Nucleus accumbens (tissue), 56 donors: ENCODE measurements at regions not wholly inside any gene's neighbourhood (a gene's known extent, or its start where the extent isn't known, plus 50 kb on each side); places are given as distances from the start of the nearest gene placed in this dataset.

Experiments used
- DNase-seq, 56 donors: peaks; one replicate each; lab custom pipeline; 2025; lab: John Stamatoyannopoulos, UW

DNA sequence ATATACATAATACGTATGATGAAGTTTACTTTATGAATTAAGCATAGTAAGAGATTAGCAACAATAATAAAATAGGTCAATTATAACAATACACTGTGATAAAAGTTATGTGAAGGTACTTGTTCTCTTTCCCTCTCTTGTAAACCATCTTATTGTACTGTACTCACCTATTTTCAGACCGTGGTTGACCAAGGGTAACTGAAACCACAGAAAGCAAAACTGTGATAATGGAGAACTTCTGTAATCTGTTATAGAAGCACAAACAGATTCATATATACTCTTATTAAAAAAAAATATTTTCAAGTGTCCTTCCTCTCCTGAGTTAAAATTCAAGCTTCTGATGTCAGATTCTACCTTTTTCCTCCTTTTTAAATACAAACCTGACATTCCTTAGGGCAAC lies 1247.8 kb upstream of the SORCS1 start:
- DNase-seq, result no peak

DNA sequence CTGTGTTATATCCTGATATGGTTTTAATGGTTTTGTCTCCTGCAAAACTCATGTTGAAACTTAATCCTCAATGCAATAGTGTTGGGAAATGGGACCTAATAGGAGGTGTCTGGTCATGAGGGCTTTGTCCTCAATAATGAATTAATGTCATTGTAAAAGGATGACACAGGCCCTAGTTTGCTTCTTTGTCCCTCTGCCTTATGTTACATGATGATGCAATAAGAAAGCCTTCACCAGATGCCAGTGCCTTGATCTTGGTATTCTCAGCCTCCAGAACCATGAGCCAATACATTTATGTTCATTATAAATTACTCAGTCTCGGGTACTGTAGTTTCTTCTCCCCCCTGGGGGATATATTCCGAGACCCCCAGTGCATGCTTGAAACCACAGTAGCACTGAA lies 1247.4 kb upstream of the SORCS1 start:
- DNase-seq, result no peak

DNA sequence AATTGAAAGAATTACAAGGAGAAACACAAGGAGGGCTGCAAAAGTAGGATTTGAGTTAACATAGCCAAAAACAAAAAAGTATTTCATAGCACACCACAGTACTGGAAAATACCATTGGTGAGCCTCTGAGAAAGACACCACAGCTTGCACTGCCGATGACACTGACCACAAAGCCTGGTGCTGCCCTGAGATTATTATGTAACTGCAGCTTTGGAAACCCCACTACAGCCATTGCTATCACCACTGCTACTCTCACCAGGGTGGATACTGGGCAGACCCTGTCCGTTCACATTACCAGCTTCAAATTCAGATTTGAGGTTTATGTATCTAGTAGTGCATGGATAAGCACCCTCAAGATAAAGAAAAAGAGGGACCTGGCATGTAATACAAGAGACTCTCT lies 1246.7 kb upstream of the SORCS1 start:
- DNase-seq, result no peak

DNA sequence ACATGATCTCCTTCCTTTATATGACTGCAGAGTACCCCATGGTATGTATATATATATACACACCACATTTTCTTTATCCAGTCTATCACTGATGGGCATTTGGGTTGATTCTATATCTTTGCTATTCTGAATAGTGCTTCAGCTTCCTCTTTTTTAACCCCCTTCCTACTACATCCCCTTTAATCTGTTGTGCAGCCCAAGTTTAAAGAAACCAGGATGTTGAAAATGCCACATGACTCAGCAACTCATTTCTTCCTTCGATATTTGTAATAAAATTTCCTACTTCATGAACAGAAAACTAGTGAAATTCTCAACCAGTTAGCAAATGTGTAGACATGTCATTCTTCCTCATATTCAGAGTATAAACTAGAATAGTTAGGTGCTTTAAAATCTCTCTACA lies 1245.7 kb upstream of the SORCS1 start:
- no peak for DNase-seq

- DNase-seq, result no peak
These were observed 1244.8 kb upstream of the SORCS1 start for GRCh38 chr10:108409306-108409705.

- no peak for DNase-seq
These were observed 1239.6 kb upstream of the SORCS1 start for GRCh38 chr10:108404155-108404554.

DNA sequence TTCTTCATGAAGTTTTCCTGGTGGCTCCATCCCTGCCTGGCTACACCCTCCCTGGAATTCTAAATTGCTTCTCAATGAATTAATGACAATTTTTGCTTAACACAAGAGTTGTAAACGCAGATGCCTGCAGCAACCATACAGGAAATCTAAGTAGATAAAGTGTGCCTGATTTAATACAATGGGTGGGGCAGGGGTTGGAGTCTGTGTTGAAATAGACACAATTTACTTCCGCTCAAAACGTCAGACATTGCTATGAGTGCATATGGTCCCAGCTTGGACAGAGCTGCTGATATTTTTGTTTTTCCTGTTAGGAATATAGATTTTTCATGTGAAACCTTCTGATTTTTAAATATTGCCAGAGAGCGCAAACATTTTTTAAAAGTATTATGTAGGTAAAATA lies 1235.0 kb upstream of the SORCS1 start:
- DNase-seq, result no peak

GRCh38 chr10:108393089-108393488 lies 1228.6 kb upstream of the SORCS1 start:
- DNase-seq, result peak in 6 of 56 donors; percentile 0 to 16 (median 4)

DNA sequence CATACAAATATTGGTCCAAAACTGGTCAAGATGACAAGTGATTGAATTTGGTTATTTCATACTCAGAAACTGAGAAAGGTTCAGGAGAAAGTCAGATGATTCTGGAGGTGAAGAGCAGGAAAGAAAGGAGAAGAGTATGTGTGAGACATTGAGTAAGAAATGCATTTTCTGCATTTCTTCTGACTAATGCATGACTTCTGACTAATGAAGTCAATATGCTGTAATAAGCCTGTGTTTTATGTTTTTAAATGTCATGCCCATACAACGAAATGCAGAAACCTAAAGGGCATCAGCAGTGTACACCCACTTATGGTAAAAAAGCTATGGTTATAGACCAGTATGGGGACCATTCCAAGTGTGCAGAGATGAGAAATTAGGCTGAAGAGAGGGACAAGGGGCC lies 1227.8 kb upstream of the SORCS1 start:
- DNase-seq, result no peak

DNA sequence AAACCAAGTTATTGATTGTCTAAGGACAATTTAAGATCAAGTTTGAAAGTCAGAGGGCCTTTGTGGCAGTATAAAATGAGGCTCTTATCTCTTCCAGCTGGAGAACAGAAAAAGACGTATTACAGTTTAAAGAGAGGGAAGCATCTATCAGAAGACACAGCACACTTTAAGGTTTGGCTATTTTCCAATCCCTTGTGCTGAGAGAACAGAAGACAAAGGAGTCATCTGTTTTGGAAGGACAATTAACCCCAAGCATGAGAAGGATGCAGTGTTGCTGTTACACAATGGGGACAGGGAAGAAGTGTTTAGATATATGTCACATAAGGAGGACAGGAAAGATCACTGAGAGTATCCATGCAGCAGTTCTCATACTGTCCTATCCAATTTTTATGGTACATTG lies 1224.2 kb upstream of the SORCS1 start:
- no peak for DNase-seq

DNA sequence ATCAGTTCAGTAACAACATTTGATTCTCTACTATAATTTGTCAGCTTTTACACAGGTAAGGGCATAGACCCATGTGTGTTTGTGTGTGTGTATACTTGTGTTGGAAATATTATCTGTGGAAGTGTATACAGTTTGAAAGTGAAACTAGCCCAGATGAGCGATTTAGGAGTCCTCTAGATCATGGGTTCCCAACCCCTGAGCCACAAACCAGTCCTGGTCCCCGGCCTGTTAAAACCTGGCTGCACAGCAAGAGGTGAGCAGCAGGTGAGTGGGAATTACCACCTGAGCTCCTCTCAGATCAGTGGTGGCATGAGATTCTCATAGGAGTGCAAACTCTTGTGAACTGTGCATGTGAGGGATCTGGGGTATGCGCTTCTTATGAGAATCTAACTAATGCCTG lies 1221.5 kb upstream of the SORCS1 start:
- DNase-seq, result no peak

DNA sequence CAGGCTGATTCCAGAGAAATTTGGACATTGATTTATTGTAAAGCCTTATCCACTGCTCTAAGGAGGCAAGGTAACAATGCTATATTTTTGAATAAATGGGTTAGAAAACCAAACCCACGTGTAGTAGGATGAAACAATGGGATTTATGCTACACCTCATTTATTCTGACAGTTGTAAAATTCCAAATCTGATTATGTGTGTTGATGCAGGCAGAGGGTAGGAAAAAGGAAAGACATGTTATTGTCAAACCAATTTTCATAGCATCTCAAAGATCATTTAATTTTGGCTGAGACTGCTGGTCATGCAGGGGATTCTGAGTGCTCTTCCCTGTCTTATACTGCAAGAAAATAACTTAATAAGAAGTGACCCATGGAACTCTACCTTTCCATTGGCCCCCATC lies 1219.9 kb upstream of the SORCS1 start:
- DNase-seq, result no peak

DNA sequence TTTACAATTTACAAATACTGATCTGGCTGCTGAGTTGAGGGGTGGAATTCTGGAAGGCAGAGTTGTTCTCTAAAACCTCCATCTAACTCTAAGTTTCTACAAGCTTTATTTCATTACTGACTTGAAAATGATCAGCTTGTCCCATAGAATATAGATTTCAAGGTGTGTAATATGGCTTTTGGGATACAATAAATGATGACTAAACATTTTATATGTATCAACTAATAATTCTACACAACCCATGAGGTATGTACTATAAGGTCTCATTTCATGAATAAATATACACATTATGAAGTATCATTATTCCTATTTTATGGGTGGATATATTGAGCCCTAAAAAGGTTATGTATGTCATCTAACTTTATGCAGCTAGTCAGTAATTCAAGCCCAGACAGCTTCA lies 1214.3 kb upstream of the SORCS1 start:
- DNase-seq, result no peak

DNA sequence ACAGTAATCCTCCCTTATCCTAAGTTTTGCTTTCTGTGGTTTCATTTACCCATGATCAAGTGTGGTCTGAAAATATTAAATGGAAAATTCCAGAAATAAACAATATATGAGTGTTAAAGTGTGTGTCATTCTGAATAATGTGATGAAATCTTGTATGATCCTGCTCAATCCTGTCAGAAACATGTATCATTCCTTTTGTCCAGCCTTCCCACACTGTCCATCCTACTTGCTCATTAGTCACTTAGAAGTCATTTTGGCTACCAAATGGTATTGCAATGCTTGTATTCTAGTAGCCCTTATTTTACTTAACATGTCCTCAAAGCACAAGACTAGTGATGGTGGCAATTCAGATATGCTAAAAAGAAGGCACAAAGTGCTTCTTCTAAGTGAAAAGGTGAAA lies 1211.2 kb upstream of the SORCS1 start:
- no peak for DNase-seq

GRCh38 chr10:108374991-108375390 lies 1210.5 kb upstream of the SORCS1 start:
- no peak for DNase-seq

DNA sequence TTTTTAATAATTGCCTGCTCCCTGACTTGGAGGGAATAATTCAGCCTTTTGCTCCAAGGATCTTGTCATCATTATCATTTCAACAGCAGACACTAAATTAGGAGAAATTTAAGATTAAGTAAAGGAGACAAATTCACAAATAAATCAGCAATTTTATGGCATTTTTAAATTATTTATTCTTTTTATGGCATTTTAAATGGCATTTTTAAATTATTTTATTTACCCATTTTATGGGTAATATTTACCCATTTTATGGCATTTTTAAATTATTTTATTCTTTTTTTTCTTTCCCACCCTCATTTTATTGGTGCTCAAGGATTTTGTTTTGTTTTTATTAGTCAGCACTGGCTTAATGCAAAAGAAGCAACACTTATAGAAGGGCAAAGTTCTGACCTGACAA lies 1201.0 kb upstream of the SORCS1 start:
- DNase-seq, result no peak

DNA sequence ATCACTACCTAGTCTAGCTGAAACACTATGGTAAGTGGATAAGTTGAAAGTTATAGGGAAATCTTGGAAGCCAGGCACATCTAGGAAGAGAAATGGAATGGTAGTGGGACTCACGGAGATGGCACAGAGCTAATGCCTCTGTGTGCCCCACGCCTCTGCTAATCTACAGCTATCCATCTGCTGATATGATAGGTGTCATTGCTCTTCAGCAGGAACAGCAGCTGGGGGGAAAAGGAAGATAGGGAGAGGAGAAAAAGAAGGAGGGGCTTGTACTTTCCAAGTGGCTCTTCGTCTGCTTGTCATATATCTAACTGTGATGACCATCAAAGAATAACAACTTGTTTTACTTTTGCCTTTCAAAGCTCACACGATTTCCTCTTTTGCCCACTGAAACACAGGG lies 1199.1 kb upstream of the SORCS1 start:
- DNase-seq, result no peak

DNA sequence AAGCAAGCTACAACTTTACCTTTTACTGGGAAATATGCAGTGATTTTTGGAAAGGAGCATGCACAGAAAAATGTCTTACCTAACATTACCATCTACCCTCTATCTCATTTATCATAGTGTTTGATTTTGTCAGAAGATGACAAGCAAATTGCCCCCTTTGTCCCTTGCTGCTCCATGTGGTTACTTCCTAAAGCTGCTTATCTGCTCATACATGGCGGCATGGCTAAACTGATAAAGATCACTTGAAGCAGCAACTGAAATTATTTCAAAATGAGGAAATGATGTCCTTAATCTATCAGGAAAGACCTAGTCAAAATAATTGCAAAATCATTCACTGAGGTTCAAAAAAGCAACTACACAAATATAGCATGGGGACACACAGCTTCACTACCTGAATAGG lies 1198.5 kb upstream of the SORCS1 start:
- DNase-seq, result no peak

DNA sequence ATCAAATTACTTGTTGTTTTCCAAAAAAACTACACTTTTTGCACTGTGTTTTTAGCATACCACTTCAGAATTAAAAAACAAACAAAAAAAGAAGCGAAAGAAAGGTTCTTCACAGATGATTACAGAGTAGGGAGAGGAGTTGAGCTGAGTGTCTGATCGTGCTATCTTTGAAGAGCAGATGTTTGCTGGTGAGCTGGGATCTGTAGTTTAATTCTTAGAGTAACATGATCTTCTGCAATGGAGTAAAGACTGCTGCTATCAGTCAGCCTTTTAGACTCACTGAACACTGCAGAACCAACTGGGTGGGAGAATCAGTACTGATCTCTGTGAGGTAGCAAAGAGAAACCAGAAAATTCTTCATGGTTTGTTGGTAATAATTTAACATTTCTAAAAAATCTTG lies 1197.8 kb upstream of the SORCS1 start:
- no peak for DNase-seq

DNA sequence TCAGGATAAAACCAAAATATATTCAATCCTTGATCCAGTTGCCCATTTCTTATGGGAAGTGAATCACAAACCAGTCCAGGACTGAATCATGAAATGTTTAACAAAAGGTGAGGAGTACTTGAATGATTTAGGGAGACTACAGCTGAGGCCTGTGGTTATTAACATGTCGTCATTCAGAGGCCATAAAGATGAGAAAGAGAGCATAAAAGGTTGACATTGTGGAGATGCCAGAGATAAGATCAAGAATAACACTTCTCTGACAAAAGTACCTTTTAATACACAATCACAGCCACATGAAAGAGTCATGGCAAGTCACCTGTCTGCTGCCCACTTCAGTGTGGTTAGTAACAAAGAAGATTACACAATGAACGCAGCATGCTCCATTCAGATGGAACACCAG lies 1195.7 kb upstream of the SORCS1 start:
- no peak for DNase-seq

DNA sequence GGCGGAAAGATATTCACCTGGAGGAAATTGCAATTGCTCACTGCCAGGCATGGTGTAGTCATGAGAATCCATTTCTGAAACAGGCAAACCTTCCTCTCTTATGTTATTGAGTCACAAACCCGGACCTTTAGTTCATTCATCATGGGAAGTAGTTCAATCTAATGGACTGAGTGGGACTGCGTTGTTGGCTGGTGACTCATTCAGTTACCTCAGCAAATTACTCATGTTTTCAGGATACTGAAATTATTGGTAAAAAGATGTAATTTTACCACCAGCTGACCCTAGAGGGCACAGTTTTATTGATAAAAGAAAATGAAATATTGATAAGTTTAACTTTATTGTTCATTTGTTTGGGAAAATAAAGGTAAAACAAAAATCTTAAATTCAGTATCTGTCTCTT lies 1194.4 kb upstream of the SORCS1 start:
- peak in 10 of 56 donors; percentile 1 to 13 (median 5) for DNase-seq

GRCh38 chr10:108352771-108353170 lies 1188.3 kb upstream of the SORCS1 start:
- DNase-seq, result no peak

- no peak for DNase-seq
These were observed 1183.7 kb upstream of the SORCS1 start for GRCh38 chr10:108348215-108348614.

DNA sequence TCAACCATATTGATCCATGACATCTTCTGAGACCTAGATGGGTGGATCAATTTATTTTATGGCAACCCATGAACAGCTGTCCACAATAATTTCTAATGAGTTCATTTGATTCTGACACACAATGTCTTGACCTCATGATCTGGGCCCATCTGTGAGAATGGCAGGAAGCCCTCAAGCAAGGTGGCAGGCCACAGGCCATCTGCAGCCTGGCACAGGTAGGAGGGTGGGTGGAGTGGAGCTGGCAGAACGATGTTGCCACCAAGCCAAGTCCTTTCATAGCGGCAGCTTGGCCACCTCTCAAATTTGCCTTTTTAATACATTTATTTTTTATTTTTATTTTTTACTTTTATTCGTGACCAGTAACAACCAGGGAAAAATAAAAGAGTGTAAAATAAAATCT lies 1181.6 kb upstream of the SORCS1 start:
- DNase-seq, result no peak
